ENCODE measurements at regions not wholly inside any gene's neighbourhood (a gene's known extent, or its start where the extent isn't known, plus 50 kb on each side); places are given as distances from the start of the nearest gene placed in this dataset.
"Not testable (repeated sequence)": the region's sequence is repeated elsewhere in the genome, so short reads cannot be mapped to it uniquely, and the experiment has no call there.

- DNase-seq (ENCODE audit: low read depth): no peak
These were observed 1823.9 kb upstream of the C9orf72 start for GRCh38 chr9:29397148-29397547.

- no peak for DNase-seq (ENCODE audit: low read depth)
These were observed 1842.9 kb upstream of the C9orf72 start for GRCh38 chr9:29416204-29416603.

- DNase-seq (ENCODE audit: low read depth): no peak
These were observed 1849.2 kb upstream of the C9orf72 start for GRCh38 chr9:29422438-29422837.

- DNase-seq (ENCODE audit: low read depth): no peak
These were observed 1858.9 kb upstream of the C9orf72 start for GRCh38 chr9:29432191-29432590.

GRCh38 chr9:29432656-29433055 lies 1859.4 kb upstream of the C9orf72 start:
- DNase-seq (ENCODE audit: low read depth): not testable (repeated sequence)

GRCh38 chr9:29435368-29435767 lies 1862.1 kb upstream of the C9orf72 start:
- DNase-seq (ENCODE audit: low read depth): no peak

GRCh38 chr9:29437526-29437925 lies 1864.2 kb upstream of the C9orf72 start:
- DNase-seq (ENCODE audit: low read depth): no peak

- DNase-seq (ENCODE audit: low read depth): no peak
These were observed 1866.7 kb upstream of the C9orf72 start for GRCh38 chr9:29439961-29440360.

- DNase-seq (ENCODE audit: low read depth): no peak
These were observed 1867.2 kb upstream of the C9orf72 start for GRCh38 chr9:29440449-29440848.

- no peak for DNase-seq (ENCODE audit: low read depth)
These were observed 1872.5 kb upstream of the C9orf72 start for GRCh38 chr9:29445751-29446150.

GRCh38 chr9:29449306-29449705 lies 1876.0 kb upstream of the C9orf72 start:
- DNase-seq (ENCODE audit: low read depth): no peak

- not testable (repeated sequence) for DNase-seq (ENCODE audit: low read depth)
These were observed 1877.1 kb upstream of the C9orf72 start for GRCh38 chr9:29450343-29450875.

GRCh38 chr9:29456940-29457339 lies 1883.7 kb upstream of the C9orf72 start:
- no peak for DNase-seq (ENCODE audit: low read depth)

- DNase-seq (ENCODE audit: low read depth): no peak
These were observed 1902.2 kb upstream of the C9orf72 start for GRCh38 chr9:29475471-29475870.

- DNase-seq (ENCODE audit: low read depth): no peak
These were observed 1938.4 kb upstream of the C9orf72 start for GRCh38 chr9:29511680-29512079.

GRCh38 chr9:29514336-29514735 lies 1941.1 kb upstream of the C9orf72 start:
- no peak for DNase-seq (ENCODE audit: low read depth)

- DNase-seq (ENCODE audit: low read depth): no peak
These were observed 1941.6 kb upstream of the C9orf72 start for GRCh38 chr9:29514862-29515261.

- DNase-seq (ENCODE audit: low read depth): no peak
These were observed 1975.2 kb upstream of the C9orf72 start for GRCh38 chr9:29548436-29548835.

GRCh38 chr9:29555502-29555901 lies 1982.2 kb upstream of the C9orf72 start:
- no peak for DNase-seq (ENCODE audit: low read depth)

- no peak for DNase-seq (ENCODE audit: low read depth)
These were observed 1983.0 kb upstream of the C9orf72 start for GRCh38 chr9:29556317-29556716.

- no peak for DNase-seq (ENCODE audit: low read depth)
These were observed 1983.5 kb upstream of the C9orf72 start for GRCh38 chr9:29556746-29557145.

- no peak for DNase-seq (ENCODE audit: low read depth)
These were observed 1991.3 kb upstream of the C9orf72 start for GRCh38 chr9:29564564-29564963.

- no peak for DNase-seq (ENCODE audit: low read depth)
These were observed 2001.9 kb upstream of the C9orf72 start for GRCh38 chr9:29575219-29575618.

GRCh38 chr9:29588361-29588760 lies 2015.1 kb upstream of the C9orf72 start:
- no peak for DNase-seq (ENCODE audit: low read depth)

- no peak for DNase-seq (ENCODE audit: low read depth)
These were observed 2036.0 kb upstream of the C9orf72 start for GRCh38 chr9:29609282-29609681.
